ENCODE measurements at regions not wholly inside any gene's neighbourhood (a gene's known extent, or its start where the extent isn't known, plus 50 kb on each side); places are given as distances from the start of the nearest gene placed in this dataset.

DNA sequence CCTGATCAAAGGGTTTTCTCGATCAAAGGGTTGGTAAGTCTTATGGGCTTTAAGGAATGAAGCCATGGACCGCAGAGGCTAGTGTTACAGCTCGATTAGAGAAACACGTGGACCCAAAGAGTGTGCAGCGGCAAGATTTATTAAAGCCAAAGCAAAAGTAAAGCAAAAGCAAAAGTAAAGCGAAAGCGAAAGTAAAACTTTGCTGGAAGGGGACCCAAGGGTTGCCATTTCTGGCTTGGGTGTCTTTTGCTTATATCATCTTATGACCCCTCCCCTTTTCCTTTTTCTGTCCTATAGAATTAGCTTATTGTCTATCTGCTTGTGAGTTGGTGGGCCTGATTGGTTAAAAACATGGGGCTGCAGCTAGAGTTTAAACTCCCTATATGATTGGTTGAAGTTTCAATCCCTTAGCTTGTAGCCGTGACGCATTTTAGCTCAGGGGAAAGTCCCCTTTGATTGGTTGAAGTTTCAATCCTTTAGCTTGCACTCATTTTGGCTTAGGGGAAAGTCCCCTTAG lies 957.0 kb downstream of the AMY1C start:
- TF ChIP-seq, protein P1, sequence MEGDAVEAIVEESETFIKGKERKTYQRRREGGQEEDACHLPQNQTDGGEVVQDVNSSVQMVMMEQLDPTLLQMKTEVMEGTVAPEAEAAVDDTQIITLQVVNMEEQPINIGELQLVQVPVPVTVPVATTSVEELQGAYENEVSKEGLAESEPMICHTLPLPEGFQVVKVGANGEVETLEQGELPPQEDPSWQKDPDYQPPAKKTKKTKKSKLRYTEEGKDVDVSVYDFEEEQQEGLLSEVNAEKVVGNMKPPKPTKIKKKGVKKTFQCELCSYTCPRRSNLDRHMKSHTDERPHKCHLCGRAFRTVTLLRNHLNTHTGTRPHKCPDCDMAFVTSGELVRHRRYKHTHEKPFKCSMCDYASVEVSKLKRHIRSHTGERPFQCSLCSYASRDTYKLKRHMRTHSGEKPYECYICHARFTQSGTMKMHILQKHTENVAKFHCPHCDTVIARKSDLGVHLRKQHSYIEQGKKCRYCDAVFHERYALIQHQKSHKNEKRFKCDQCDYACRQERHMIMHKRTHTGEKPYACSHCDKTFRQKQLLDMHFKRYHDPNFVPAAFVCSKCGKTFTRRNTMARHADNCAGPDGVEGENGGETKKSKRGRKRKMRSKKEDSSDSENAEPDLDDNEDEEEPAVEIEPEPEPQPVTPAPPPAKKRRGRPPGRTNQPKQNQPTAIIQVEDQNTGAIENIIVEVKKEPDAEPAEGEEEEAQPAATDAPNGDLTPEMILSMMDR (IDR thresholded peaks at IDR 0.05), result no peak
- TF ChIP-seq EZH2 (IDR thresholded peaks at IDR 0.05) (no peak), EZH2phosphoT487 (IDR thresholded peaks at IDR 0.05) (no peak)
